GM19351 (cell line): ENCODE measurements at regions not wholly inside any gene's neighbourhood (a gene's known extent, or its start where the extent isn't known, plus 50 kb on each side); places are given as distances from the start of the nearest gene placed in this dataset.

Source experiments
- ATAC-seq: cut with Tn5 transposase; IDR thresholded peaks from one replicate; pipeline ENCODE4 v1.9.1; 2021; ENCODE audit warnings: mild to moderate bottlenecking, moderate library complexity; ENCODE audit not compliant: unreplicated experiment

GRCh38 chr5:29779141-29779540 is 1414.3 kb upstream of the CDH6 start:
- no peak for ATAC-seq

GRCh38 chr5:29777373-29777772 is 1416.1 kb upstream of the CDH6 start:
- no peak for ATAC-seq

DNA sequence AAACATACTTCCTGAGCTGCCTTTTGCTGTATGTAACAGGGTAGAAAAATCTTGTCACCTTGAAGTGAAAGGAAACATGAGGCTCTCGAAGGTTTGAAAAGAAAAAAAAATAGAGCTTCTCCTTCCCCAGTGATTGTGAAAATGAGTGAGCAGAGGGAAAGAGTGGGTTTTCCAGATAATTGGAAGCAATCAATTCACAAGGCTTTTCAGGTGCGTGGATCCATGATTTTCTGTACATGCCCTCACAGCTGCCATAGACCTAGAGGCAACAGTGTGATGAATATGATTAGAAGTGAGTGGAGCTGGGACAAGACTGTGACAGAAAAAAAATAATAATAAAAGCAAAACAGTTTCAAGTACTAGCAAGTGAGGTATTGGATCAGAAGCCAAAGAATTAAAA is 1422.5 kb upstream of the CDH6 start:
- no peak for ATAC-seq

DNA sequence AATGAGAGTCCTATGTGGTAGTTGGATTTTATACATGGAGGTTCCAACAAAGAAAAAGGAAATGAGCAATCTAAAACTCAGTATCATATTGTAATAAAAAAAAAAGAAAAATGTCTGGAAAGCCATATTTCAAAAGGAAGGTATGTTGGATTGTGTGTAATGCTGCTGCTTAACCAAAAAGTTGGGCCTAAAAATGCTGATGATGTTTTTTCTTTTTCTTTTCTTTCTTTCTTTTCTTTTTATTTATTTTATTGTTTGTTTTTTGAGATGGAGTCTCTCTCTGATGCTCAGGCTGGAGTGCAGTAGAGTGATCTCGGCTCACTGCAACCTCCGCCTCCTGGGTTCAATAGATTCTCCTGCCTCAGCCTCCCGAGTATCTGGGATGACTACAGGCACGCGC is 1424.0 kb upstream of the CDH6 start:
- no peak for ATAC-seq

DNA sequence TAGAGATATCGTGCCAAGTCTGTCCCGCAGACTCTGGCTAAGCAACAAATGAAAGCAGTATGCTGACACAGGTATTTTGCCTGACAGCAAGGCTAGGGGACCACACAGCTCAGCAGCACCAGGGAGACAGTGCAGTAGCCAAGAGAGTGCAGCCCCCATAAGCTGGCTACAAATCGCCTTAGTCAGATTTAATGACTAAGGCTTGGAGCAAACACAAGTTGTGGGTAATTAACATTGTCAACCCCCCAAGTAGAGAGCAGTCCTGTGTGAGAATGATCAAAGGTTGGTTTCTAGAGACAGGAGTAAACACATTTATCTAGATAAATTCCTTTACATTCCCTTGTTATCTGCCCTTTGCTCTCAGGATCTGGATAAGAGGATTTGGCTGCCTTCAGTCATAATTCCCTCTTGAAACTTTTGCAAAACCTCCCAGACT is 1434.5 kb upstream of the CDH6 start:
- ATAC-seq, result no peak

DNA sequence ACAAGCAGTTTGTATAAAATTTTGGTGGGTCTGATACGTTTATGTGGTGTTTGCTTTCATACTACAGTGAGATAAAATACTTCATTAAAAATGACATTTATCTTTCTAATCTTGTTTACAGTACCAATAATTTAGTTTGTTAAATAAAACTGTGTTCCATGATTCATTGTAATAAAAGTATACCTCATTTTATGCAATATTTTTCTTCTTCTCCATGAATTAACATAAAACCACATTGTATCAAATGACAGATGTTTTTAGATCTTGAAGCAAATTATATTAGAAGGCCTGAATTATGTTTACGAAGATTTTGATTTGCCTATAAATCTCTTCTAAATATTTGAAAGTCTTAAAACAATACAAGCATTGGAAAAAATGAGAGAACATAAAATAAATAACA is 1443.0 kb upstream of the CDH6 start:
- no peak for ATAC-seq

DNA sequence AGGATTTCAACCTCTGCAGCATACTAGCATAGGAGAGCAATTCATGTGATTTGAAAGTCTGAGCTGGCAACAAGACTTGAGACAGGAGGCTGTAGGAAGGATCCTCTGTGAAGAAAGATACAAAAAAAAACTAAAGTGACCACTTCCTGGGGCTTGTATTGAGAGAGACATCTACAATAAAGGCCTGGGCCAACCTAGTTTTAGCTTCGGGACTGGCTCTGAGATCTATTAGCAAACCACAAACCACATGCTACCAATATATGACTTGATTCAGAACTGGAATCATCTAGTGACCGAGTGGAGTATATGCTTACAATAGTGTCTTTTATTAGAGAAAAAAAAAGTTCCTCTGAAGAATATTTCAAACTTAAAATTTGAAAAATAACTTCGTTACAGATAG is 1448.9 kb upstream of the CDH6 start:
- ATAC-seq, result no peak

DNA sequence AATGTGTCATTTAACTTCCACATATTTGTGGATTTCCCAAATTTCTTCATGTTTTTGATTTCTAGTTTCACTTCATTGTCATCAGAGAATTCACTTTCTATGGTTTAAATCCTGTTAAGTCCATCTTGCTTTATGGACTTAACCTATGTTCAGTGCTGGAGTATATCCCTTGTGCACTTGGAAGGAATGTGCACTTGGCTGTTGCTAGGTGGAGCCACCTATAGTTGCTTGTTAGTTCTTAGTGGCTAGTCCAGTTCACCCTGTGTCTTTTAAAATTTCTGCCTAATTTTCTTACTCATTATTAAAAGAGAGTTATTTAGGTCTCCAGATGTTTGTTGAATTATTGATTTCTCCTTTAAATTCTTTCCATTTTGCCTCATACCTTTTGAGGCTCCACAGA is 1472.5 kb upstream of the CDH6 start:
- no peak for ATAC-seq

DNA sequence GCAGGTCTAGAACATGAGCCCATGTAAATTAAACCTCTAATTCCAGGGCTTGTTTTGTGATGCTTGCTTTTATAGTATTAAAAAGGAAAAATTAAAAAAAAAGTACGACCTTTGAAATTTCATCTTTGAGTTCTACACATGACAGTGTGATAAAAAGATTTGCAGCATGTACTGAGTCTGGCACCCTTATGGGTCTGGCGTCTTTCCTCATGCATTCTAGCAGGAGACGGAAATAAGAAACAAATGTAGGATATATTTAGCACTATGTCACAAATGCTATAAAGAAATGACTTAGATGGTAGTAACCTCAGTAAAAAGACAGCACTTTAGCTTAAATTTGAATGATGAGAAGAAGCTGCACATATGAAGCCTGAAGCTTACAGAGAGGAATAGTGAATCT is 1474.3 kb upstream of the CDH6 start:
- no peak for ATAC-seq

DNA sequence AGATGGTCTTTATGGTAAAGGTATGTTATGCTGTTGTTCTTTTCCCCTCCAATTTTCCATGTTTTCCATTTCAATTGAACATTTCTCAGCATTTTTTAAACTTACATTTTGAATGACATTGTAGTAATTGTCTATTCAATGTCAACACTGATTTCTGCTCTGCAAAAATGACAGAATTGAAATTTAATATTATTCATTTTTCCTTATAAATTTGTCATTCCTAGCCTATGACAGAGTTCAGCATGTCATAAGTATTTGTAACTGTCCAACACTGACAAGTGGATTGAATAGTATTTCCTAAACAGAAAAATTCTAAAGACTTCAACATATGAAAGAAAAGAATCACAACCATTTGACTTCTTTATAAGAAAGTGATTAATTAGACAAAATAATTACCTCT is 1478.3 kb upstream of the CDH6 start:
- ATAC-seq, result no peak

- no peak for ATAC-seq
Observed at GRCh38 chr5:29702875-29703274, 1490.6 kb upstream of the CDH6 start.

GRCh38 chr5:29701600-29701999 is 1491.9 kb upstream of the CDH6 start:
- no peak for ATAC-seq

DNA sequence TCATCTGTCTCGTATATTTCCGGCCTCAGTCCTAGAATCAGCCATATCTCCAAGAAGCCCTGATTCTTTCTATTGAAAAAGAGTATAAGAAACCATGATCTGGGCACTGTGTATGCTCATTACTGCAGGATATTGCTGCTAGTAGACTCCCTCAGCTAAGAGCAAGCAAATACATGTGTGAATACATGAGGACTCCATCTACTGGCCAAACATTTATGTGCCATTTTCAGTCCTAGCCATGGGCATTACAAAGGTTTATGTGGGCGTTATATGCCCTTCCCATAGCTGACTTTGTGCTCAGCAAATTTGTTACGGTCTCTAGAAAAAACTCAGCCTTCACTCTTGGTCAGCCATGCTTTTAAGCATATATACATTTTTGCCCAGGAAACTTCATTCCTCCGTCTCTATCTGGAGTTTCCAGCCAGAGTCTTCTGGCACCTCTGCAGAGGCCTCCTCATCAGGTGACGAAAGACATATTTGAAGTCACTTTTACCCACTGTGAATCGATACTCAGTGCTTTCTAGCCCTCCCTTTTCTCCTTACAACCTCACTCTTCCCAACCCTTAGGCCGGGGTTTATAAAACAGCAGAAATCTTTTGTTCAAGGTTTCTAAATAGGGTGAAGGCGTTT is 1495.6 kb upstream of the CDH6 start:
- no peak for ATAC-seq

DNA sequence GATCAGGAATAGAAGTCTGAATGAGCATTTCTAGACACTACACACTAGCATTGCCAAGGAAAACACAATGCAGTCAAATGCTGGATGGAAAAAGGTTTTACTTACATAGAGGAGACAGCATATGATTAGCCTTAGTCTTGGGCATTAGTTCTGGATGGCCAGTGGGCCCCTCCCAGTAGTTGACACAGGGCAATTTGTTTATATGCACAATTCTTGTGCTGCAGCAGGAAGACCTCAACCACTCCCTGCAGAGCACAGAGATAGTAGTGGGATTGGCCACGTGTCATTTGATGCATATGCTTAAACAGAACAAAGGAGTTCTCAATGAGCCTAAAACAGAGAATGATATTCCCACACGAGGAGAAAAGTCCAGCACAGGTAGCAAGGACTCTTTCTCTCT is 1496.2 kb upstream of the CDH6 start:
- ATAC-seq, result no peak

DNA sequence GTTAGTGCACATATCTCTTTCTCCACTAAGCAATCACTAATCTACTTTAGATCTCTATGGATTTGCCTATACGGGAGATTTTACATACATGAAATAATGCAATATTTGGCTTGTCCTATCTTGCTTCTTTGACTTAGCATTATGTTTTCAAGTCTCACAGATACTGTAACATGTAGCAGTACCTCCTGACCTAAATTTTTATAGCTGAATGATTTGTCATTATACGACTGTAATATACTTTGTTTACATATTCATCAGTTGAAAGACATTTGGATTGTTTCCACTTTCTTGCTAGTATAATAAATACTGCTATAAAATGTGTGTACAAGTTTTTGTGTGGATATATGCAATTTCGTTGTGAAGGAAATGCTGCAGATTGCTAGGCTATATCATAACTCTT is 1520.8 kb upstream of the CDH6 start:
- no peak for ATAC-seq

DNA sequence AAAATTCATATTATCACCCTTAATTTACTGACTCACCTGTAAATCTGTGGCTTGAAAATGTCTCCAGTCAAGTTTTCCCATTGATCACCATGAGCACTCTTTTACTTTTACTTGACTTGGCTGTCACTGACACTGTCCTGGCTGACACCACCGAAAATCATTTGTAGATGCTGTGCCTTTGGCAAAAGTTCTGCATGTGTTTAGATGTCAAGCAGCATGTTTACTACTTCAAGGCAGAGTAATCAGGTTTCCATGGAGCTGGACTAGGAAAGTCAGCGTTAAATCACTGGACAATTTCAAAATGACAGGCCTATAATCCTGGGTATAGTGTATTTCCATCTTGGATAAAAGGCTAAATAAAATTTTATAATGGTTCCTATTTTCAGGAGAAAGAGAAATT is 1530.6 kb upstream of the CDH6 start:
- no peak for ATAC-seq

DNA sequence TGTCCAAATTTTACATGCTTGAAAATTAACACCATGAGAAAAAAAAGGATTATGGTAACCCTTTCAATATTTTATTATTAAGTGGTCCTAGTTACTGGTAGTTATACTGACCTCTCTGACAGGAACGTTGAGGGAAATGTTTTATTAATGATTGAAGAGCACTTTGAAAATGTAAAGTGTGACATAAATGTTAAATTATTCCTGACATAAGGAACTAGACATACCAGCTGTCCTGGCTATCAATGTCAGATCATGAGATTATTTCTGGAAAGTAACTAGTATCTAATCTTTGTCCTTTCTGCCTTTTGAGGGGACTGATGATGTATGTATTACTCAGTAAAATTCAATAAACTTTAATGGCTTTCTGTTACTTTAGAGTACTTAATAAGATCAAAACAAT is 1538.5 kb upstream of the CDH6 start:
- no peak for ATAC-seq

DNA sequence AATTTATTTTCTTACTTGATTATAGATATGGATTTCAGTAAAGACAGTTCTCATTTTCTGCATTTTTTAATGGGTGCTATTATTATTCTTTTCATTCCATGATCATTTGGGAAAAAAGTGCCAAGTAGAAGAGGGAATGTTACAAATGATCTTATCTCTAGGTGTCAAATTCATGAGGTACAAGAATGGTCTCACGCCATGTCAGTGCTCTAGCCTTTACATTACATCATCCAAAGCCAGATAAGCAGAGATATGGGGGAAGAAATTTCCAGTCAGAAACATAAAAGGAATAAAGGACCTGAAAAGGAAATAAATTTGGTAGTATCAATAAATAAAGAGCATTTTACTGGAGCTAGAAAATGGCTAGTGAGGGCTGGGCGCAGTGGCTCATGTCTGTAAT is 1544.2 kb upstream of the CDH6 start:
- ATAC-seq, result no peak

DNA sequence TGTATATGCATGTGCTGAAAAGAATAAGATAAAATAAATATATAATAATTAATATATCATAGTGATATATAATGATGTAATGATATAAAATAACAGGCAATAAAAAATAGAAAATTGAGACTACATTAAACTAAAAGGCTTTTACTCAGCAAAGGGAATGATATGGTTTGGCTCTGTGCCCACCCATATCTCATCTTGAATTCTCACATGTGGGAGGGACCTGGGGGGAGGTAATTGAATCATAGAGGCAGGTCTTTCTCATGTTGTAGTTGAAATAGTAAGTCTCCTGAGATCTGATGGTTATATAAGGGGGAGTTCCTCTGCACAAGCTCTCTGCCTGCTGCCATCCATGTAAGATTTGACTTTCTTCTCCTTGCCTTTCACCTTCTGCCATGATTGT is 1550.9 kb upstream of the CDH6 start:
- ATAC-seq, result no peak

DNA sequence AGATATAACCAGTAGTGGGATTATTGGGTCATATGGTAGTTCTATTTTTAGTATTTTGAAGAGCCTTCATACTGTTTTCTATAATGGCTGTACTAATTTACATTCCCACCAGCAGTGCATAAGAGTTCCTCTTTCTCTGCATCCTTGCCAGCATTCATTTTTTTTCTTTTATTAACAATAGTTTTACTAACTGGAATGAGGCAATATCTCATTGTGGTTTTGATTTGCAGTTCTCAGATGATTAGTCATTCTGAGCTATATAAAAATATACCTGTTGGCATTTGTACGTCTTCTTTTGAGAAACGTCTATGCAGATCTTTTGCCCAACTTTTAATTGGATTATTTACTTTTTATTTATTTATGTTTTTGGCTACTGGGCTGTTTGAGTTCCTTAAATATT is 1579.3 kb upstream of the CDH6 start:
- ATAC-seq, result no peak

- no peak for ATAC-seq
Observed at GRCh38 chr5:29588236-29588635, 1605.2 kb upstream of the CDH6 start.

DNA sequence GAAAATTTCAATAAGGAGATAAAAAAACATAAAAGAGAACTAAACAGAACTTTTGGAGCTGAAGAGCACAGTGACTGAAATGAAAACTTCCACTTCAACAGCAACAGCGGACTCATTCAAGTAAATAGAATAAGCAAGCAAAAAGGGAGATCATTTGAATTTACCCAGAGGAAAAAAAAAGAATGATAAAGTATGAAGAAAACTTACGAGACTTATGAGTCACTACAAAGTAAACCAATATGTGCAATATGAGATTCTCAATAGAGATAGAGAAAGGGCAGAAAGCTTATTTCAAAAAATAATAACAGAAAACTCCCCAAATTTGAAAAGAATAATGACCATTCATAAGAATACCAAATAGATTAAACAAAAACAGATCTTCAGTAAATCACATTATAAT is 1605.7 kb upstream of the CDH6 start:
- no peak for ATAC-seq

DNA sequence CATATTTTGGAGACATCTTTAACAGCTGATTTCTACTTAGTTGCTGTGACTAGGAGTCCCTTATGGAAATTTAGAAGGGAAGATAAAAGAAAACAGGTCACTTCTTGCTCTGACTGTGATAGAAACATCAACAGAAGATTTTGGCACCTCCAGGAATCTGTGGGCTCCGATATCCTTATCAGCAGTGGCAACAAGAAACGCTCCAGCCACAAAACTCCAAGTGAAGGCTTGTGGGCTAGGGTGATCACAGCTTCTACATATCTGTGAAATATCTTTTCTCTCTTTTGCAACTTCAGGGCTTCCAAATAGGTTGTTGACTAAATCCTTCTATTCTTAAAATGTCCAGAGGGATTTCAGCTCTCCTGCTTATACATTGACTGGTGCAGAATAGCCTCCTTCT is 1625.5 kb upstream of the CDH6 start:
- ATAC-seq, result no peak

- ATAC-seq, result no peak
Observed at GRCh38 chr5:29561564-29561963, 1631.9 kb upstream of the CDH6 start.
